Smooth muscle cell (in vitro differentiated cells): ENCODE measurements at regions not wholly inside any gene's neighbourhood (a gene's known extent, or its start where the extent isn't known, plus 50 kb on each side); places are given as distances from the start of the nearest gene placed in this dataset.
A peak's percentile ranks its signal among the peaks of the same experiment; 100 is the strongest.

Experiments
- DNase-seq: peaks from one replicate; lab custom pipeline; 2025; ENCODE audit not compliant: unreplicated experiment; lab: John Stamatoyannopoulos, UW
- H2AFZ ChIP-seq: fragments of 200-600 bp; sonication (generic); 2 replicates; pipeline ENCODE4 v1.6.0; 2016; ENCODE audit warnings: antibody characterized with exemption, low read depth, mild to moderate bottlenecking
- H3F3A ChIP-seq: fragments of 200-600 bp; sonication (generic); 2 replicates; pipeline ENCODE4 v1.6.0; 2017; ENCODE audit warnings: antibody characterized with exemption, low read depth
- H3K27ac ChIP-seq: fragments of 200-600 bp; sonication (generic); 2 replicates; pipeline ENCODE4 v1.5.1; 2016; ENCODE audit warnings: low read depth, mild to moderate bottlenecking
- H3K27me3 ChIP-seq: fragments of 200-600 bp; sonication (generic); 2 replicates; pipeline ENCODE4 v1.6.1; 2016; ENCODE audit warnings: low read depth, mild to moderate bottlenecking
- H3K36me3 ChIP-seq: fragments of 200-600 bp; sonication (generic); 2 replicates; pipeline ENCODE4 v1.5.1; 2016; ENCODE audit warnings: low read depth
- H3K4me1 ChIP-seq: fragments of 200-600 bp; sonication (generic); 2 replicates; pipeline ENCODE4 v1.5.1; 2016; ENCODE audit warnings: low read depth
- H3K4me2 ChIP-seq: fragments of 200-600 bp; sonication (generic); 2 replicates; pipeline ENCODE4 v1.6.0; 2016; ENCODE audit warnings: mild to moderate bottlenecking
- H3K4me3 ChIP-seq: fragments of 200-600 bp; sonication (generic); 2 replicates; pipeline ENCODE4 v1.5.1; 2016; ENCODE audit warnings: mild to moderate bottlenecking
- H3K79me2 ChIP-seq: fragments of 200-600 bp; sonication (generic); 2 replicates; pipeline ENCODE4 v1.6.0; 2016; ENCODE audit warnings: low read depth, mild to moderate bottlenecking
- H3K9ac ChIP-seq: fragments of 200-600 bp; sonication (generic); 2 replicates; pipeline ENCODE4 v1.6.0; 2016; ENCODE audit warnings: low read depth
- H3K9me3 ChIP-seq: fragments of 200-600 bp; sonication (generic); replicated peaks from 2 replicates; pipeline ENCODE4 v1.5.1; 2016; ENCODE audit warnings: low read depth
- H4K20me1 ChIP-seq: fragments of 200-600 bp; sonication (generic); 2 replicates; pipeline ENCODE4 v1.6.0; 2016; ENCODE audit warnings: low read depth
- CTCF ChIP-seq: fragments of 200-600 bp; sonication (generic); IDR thresholded peaks from 2 replicates; pipeline ENCODE4 v1.5.1; 2017; ENCODE audit warnings: borderline replicate concordance, mild to moderate bottlenecking, antibody characterized with exemption; ENCODE audit not compliant: insufficient read depth, poor library complexity, severe bottlenecking
- WGBS: methylation state at CpG from one replicate; pipeline ENCODE4 v1.1.7; 2016; ENCODE audit warnings: low lambda C conversion rate; 5-methylcytosine and 5-hydroxymethylcytosine counted together

GRCh38 chr2:64393383-64394010 is 60.5 kb upstream of the LGALSL start:
- H3K79me2 ChIP-seq, result no peaks in the 10 kb centered on the region
- no peak for DNase-seq
- H3K9ac ChIP-seq, result no peak overlapping the region
- H4K20me1 ChIP-seq, result no peaks in the 10 kb centered on the region
- H3K9me3 ChIP-seq, result no peaks in the 10 kb centered on the region
- no peak for TF ChIP-seq CTCF
- H3K27me3 ChIP-seq, result no peaks in the 10 kb centered on the region
- H2AFZ ChIP-seq, result no peak overlapping the region
- no peaks in the 10 kb centered on the region for H3K4me1 ChIP-seq
- H3K4me2 ChIP-seq, result no peak overlapping the region
- H3F3A ChIP-seq, result no peaks in the 10 kb centered on the region
- H3K27ac ChIP-seq, result peak overlapping the region; percentile 50
- WGBS, result 86% methylated on average over 3 of the region's 3 CpGs
- no peaks in the 10 kb centered on the region for H3K36me3 ChIP-seq
- no peak overlapping the region for H3K4me3 ChIP-seq

GRCh38 chr2:64394153-64394552 is 59.8 kb upstream of the LGALSL start:
- H4K20me1 ChIP-seq, result no peaks in the 10 kb centered on the region
- H3K36me3 ChIP-seq, result no peaks in the 10 kb centered on the region
- no peak overlapping the region for H3K9ac ChIP-seq
- H3K4me3 ChIP-seq, result no peak overlapping the region
- no peaks in the 10 kb centered on the region for H3K79me2 ChIP-seq
- H3K27ac ChIP-seq, result no peak overlapping the region
- no peaks in the 10 kb centered on the region for H3F3A ChIP-seq
- H3K27me3 ChIP-seq, result no peaks in the 10 kb centered on the region
- no peak overlapping the region for H2AFZ ChIP-seq
- no peak for DNase-seq
- WGBS, result 96% methylated on average over 3 of the region's 3 CpGs
- no peaks in the 10 kb centered on the region for H3K9me3 ChIP-seq
- no peak overlapping the region for H3K4me2 ChIP-seq
- no peak for TF ChIP-seq CTCF
- H3K4me1 ChIP-seq, result no peaks in the 10 kb centered on the region

GRCh38 chr2:64396001-64396400 is 58.0 kb upstream of the LGALSL start:
- WGBS, result 91% methylated on average over 5 of the region's 5 CpGs
- Histone ChIP-seq H3K9ac (no peak overlapping the region), H3F3A (no peaks in the 10 kb centered on the region), H2AFZ (no peak overlapping the region), H3K36me3 (no peaks in the 10 kb centered on the region), H3K4me2 (no peak overlapping the region), H3K27ac (no peak overlapping the region), H3K27me3 (no peaks in the 10 kb centered on the region), H3K4me1 (peaks cover 7% of the 10 kb centered on the region), H4K20me1 (no peaks in the 10 kb centered on the region), H3K9me3 (no peaks in the 10 kb centered on the region), H3K79me2 (no peaks in the 10 kb centered on the region), H3K4me3 (no peak overlapping the region)
- no peak for TF ChIP-seq CTCF
- DNase-seq, result no peak

GRCh38 chr2:64396551-64396950 is 57.4 kb upstream of the LGALSL start:
- no peaks in the 10 kb centered on the region for H3K27me3 ChIP-seq
- DNase-seq, result no peak
- 100% methylated on average over 2 of the region's 2 CpGs for WGBS
- no peaks in the 10 kb centered on the region for H3K79me2 ChIP-seq
- no peak for TF ChIP-seq CTCF
- H3K9me3 ChIP-seq, result no peaks in the 10 kb centered on the region
- H2AFZ ChIP-seq, result no peak overlapping the region
- no peak overlapping the region for H3K9ac ChIP-seq
- H3K4me2 ChIP-seq, result no peak overlapping the region
- H4K20me1 ChIP-seq, result no peaks in the 10 kb centered on the region
- H3K4me1 ChIP-seq, result peaks cover 13% of the 10 kb centered on the region
- no peaks in the 10 kb centered on the region for H3K36me3 ChIP-seq
- H3K4me3 ChIP-seq, result no peak overlapping the region
- no peaks in the 10 kb centered on the region for H3F3A ChIP-seq
- no peak overlapping the region for H3K27ac ChIP-seq
